Caki2 (cell line): ENCODE measurements at regions not wholly inside any gene's neighbourhood (a gene's known extent, or its start where the extent isn't known, plus 50 kb on each side); places are given as distances from the start of the nearest gene placed in this dataset.

Experiments
- DNase-seq: peaks from one replicate; pipeline ENCODE4 v3.0.0-alpha.2; 2015; ENCODE audit warnings: low read depth
- in situ Hi-C: cut with HindIII; loops from 2 replicates; pipeline ENCODE4 v1.10.0; 2016; ENCODE audit warnings: low sequenced_read_pairs, low pct_unique_long_range_greater_than_20kb, mixed read lengths

- in situ Hi-C loops, result no loop called here
- no peak for DNase-seq
Observed at GRCh38 chr7:15874774-15875173, 188.3 kb upstream of the MEOX2 start.

- no peak for DNase-seq
- in situ Hi-C loops, result no loop called here
Observed at GRCh38 chr7:15870347-15870746, 183.9 kb upstream of the MEOX2 start.

- DNase-seq, result no peak
- in situ Hi-C loops, result no loop called here
Observed at GRCh38 chr7:15867441-15867840, 181.0 kb upstream of the MEOX2 start.

- in situ Hi-C loops, result no loop called here
- no peak for DNase-seq
Observed at GRCh38 chr7:15866753-15867152, 180.3 kb upstream of the MEOX2 start.

GRCh38 chr7:15864626-15864991, 178.1 kb upstream of the MEOX2 start:
- in situ Hi-C loops, result no loop called here
- no peak for DNase-seq

- in situ Hi-C loops, result no loop called here
- DNase-seq, result no peak
Observed at GRCh38 chr7:15863951-15864625, 177.6 kb upstream of the MEOX2 start.

GRCh38 chr7:15862781-15863165, 176.3 kb upstream of the MEOX2 start:
- no peak for DNase-seq
- in situ Hi-C loops, result no loop called here

- in situ Hi-C loops, result no loop called here
- DNase-seq, result no peak
Observed at GRCh38 chr7:15862016-15862780, 175.7 kb upstream of the MEOX2 start.

- in situ Hi-C loops, result no loop called here
- DNase-seq, result no peak
Observed at GRCh38 chr7:15860264-15860949, 173.9 kb upstream of the MEOX2 start.

- in situ Hi-C loops, result no loop called here
- DNase-seq, result no peak
Observed at GRCh38 chr7:15857026-15857425, 170.5 kb upstream of the MEOX2 start.

GRCh38 chr7:15856311-15856710, 169.8 kb upstream of the MEOX2 start:
- in situ Hi-C loops, result no loop called here
- no peak for DNase-seq

- in situ Hi-C loops, result no loop called here
- DNase-seq, result no peak
Observed at GRCh38 chr7:15855525-15856109, 169.1 kb upstream of the MEOX2 start.

- DNase-seq, result peak; percentile 3
- in situ Hi-C loops, result no loop called here
Observed at GRCh38 chr7:15854841-15855524, 168.5 kb upstream of the MEOX2 start.

- no peak for DNase-seq
Observed at GRCh38 chr7:15853832-15854470, 167.5 kb upstream of the MEOX2 start.

GRCh38 chr7:15851201-15851600, 164.7 kb upstream of the MEOX2 start:
- DNase-seq, result no peak
- in situ Hi-C loops, result no loop called here

More at GRCh38 chr7:15853832-15854470, 167.5 kb upstream of the MEOX2 start:
- in situ Hi-C loops, result no loop called here

GRCh38 chr7:15848901-15849300, 162.4 kb upstream of the MEOX2 start:
- DNase-seq, result no peak
- in situ Hi-C loops, result no loop called here

GRCh38 chr7:15848362-15848761, 161.9 kb upstream of the MEOX2 start:
- in situ Hi-C loops, result no loop called here
- no peak for DNase-seq

- in situ Hi-C loops, result no loop called here
- no peak for DNase-seq
Observed at GRCh38 chr7:15845868-15846267, 159.4 kb upstream of the MEOX2 start.
